GM23338 (cell line): ENCODE measurements at regions not wholly inside any gene's neighbourhood (a gene's known extent, or its start where the extent isn't known, plus 50 kb on each side); places are given as distances from the start of the nearest gene placed in this dataset.

Experiments used
- CREB1 ChIP-seq: fragments of 250-450 bp; sonication (Bioruptor Pico); IDR thresholded peaks from 2 replicates; pipeline ENCODE4 v1.5.0; 2020; ENCODE audit warnings: low read depth, mild to moderate bottlenecking, moderate library complexity
- EZH2 ChIP-seq: fragments of 200-600 bp; sonication (generic); IDR thresholded peaks from one replicate; pipeline ENCODE4 v1.8.0; 2017; ENCODE audit warnings: antibody characterized with exemption, mild to moderate bottlenecking, low read depth; ENCODE audit not compliant: unreplicated experiment
- EZH2phosphoT487 ChIP-seq: fragments of 200-600 bp; sonication (generic); IDR thresholded peaks from one replicate; pipeline ENCODE4 v1.8.1; 2018; ENCODE audit warnings: antibody characterized with exemption; ENCODE audit not compliant: unreplicated experiment
- JUNB ChIP-seq: IDR thresholded peaks from one replicate; pipeline ENCODE4 v1.6.1; 2016; ENCODE audit warnings: antibody characterized with exemption; ENCODE audit not compliant: unreplicated experiment
- NANOG ChIP-seq: IDR thresholded peaks from 2 replicates; pipeline ENCODE4 v1.6.1; 2016; ENCODE audit warnings: antibody characterized with exemption, borderline replicate concordance
- POLR2AphosphoS5 ChIP-seq: IDR thresholded peaks from 2 replicates; pipeline ENCODE4 v1.6.1; 2016; ENCODE audit warnings: antibody characterized with exemption, low read depth
- STAT1 ChIP-seq: IDR thresholded peaks from one replicate; pipeline ENCODE4 v1.6.1; 2016; ENCODE audit warnings: antibody characterized with exemption; ENCODE audit not compliant: unreplicated experiment
- ZNF114 ChIP-seq: fragments of 250-450 bp; sonication (Bioruptor Pico); IDR thresholded peaks from 2 replicates; pipeline ENCODE4 v1.5.0; 2020; ENCODE audit warnings: mild to moderate bottlenecking, moderate library complexity
- ZNF331 ChIP-seq: fragments of 250-450 bp; sonication (Bioruptor Pico); IDR thresholded peaks from 2 replicates; pipeline ENCODE4 v1.5.0; 2020; ENCODE audit warnings: low read depth, mild to moderate bottlenecking, moderate library complexity
- TF ChIP-seq, protein P1 (sequence below), 2 experiments: fragments of 200-600 bp in 1 of 2; sonication (generic) in 1 of 2; conservative IDR thresholded peaks; 2 replicates each; pipeline versions ENCODE4 v1.5.1 to v1.6.1; 2016 to 2017; ENCODE audit warnings: antibody characterized with exemption in 2 of 2, low read depth in 2 of 2, mild to moderate bottlenecking in 2 of 2, moderate library complexity in 1 of 2
- TF ChIP-seq, protein P2 (sequence below): IDR thresholded peaks from one replicate; pipeline ENCODE4 v1.6.1; 2018; ENCODE audit warnings: antibody characterized with exemption; ENCODE audit not compliant: unreplicated experiment
- TF ChIP-seq, protein P3 (sequence below): IDR thresholded peaks from 2 replicates; pipeline ENCODE4 v1.6.1; 2016; ENCODE audit warnings: antibody characterized with exemption

DNA sequence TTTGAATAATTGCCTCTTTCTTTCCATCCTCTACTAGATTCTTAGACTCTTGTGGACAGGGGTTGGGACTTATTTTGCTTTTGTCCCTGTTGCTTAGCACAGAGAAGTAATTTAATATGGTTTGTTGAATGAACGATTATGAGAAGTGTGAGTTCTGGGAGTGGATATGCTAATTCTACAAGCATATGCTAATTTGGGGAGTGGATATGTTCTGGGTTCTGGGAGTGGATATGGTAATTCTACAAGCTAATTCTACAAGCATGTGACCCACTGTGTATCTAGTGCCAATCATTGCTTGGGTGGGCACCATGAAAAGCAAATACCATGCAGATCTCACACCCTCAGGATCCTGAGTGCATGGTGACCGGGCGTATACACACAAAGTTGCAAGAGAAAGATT is 181.8 kb upstream of the IL12B start:
- TF ChIP-seq POLR2AphosphoS5 (no peak), EZH2 (no peak), EZH2phosphoT487 (no peak), NANOG (no peak), ZNF331 (CRISPR knock-in tag) (no peak), CREB1 (no peak), ZNF114 (no peak), STAT1 (no peak), JUNB (no peak)
- TF ChIP-seq, protein P1, sequence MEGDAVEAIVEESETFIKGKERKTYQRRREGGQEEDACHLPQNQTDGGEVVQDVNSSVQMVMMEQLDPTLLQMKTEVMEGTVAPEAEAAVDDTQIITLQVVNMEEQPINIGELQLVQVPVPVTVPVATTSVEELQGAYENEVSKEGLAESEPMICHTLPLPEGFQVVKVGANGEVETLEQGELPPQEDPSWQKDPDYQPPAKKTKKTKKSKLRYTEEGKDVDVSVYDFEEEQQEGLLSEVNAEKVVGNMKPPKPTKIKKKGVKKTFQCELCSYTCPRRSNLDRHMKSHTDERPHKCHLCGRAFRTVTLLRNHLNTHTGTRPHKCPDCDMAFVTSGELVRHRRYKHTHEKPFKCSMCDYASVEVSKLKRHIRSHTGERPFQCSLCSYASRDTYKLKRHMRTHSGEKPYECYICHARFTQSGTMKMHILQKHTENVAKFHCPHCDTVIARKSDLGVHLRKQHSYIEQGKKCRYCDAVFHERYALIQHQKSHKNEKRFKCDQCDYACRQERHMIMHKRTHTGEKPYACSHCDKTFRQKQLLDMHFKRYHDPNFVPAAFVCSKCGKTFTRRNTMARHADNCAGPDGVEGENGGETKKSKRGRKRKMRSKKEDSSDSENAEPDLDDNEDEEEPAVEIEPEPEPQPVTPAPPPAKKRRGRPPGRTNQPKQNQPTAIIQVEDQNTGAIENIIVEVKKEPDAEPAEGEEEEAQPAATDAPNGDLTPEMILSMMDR (conservative IDR thresholded peaks at IDR 0.05; ENCODE audit: low read depth in 2 of 2): no peak
- TF ChIP-seq, protein P2, sequence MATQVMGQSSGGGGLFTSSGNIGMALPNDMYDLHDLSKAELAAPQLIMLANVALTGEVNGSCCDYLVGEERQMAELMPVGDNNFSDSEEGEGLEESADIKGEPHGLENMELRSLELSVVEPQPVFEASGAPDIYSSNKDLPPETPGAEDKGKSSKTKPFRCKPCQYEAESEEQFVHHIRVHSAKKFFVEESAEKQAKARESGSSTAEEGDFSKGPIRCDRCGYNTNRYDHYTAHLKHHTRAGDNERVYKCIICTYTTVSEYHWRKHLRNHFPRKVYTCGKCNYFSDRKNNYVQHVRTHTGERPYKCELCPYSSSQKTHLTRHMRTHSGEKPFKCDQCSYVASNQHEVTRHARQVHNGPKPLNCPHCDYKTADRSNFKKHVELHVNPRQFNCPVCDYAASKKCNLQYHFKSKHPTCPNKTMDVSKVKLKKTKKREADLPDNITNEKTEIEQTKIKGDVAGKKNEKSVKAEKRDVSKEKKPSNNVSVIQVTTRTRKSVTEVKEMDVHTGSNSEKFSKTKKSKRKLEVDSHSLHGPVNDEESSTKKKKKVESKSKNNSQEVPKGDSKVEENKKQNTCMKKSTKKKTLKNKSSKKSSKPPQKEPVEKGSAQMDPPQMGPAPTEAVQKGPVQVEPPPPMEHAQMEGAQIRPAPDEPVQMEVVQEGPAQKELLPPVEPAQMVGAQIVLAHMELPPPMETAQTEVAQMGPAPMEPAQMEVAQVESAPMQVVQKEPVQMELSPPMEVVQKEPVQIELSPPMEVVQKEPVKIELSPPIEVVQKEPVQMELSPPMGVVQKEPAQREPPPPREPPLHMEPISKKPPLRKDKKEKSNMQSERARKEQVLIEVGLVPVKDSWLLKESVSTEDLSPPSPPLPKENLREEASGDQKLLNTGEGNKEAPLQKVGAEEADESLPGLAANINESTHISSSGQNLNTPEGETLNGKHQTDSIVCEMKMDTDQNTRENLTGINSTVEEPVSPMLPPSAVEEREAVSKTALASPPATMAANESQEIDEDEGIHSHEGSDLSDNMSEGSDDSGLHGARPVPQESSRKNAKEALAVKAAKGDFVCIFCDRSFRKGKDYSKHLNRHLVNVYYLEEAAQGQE: no peak
- TF ChIP-seq, protein P3, sequence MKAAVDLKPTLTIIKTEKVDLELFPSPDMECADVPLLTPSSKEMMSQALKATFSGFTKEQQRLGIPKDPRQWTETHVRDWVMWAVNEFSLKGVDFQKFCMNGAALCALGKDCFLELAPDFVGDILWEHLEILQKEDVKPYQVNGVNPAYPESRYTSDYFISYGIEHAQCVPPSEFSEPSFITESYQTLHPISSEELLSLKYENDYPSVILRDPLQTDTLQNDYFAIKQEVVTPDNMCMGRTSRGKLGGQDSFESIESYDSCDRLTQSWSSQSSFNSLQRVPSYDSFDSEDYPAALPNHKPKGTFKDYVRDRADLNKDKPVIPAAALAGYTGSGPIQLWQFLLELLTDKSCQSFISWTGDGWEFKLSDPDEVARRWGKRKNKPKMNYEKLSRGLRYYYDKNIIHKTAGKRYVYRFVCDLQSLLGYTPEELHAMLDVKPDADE: no peak
